ENCODE measurements at regions not wholly inside any gene's neighbourhood (a gene's known extent, or its start where the extent isn't known, plus 50 kb on each side); places are given as distances from the start of the nearest gene placed in this dataset.

GRCh38 chr12:46506961-46507360 is 134.4 kb upstream of the SLC38A2 start:
- DNase-seq (ENCODE audit: low read depth): no peak
- no peak for TF ChIP-seq CTCF (IDR thresholded peaks at IDR 0.05; ENCODE audit: insufficient read depth, low read length, poor library complexity, severe bottlenecking)
- H3K4me3 ChIP-seq (ENCODE audit: low read depth, low read length): no peak overlapping the region
- no peaks in the 10 kb centered on the region for H3K27me3 ChIP-seq (ENCODE audit: control insufficient read depth, insufficient read depth, low read length)
- no peaks in the 10 kb centered on the region for H3K36me3 ChIP-seq (ENCODE audit: control insufficient read depth, insufficient read depth, low read length)

GRCh38 chr12:46506198-46506597 is 133.6 kb upstream of the SLC38A2 start:
- H3K4me3 ChIP-seq (ENCODE audit: low read depth, low read length): no peak overlapping the region
- no peaks in the 10 kb centered on the region for H3K36me3 ChIP-seq (ENCODE audit: control insufficient read depth, insufficient read depth, low read length)
- DNase-seq (ENCODE audit: low read depth): no peak
- no peak for TF ChIP-seq CTCF (IDR thresholded peaks at IDR 0.05; ENCODE audit: insufficient read depth, low read length, poor library complexity, severe bottlenecking)
- H3K27me3 ChIP-seq (ENCODE audit: control insufficient read depth, insufficient read depth, low read length): no peaks in the 10 kb centered on the region

GRCh38 chr12:46504494-46504893 is 131.9 kb upstream of the SLC38A2 start:
- DNase-seq (ENCODE audit: low read depth): no peak
- Histone ChIP-seq H3K36me3 (ENCODE audit: control insufficient read depth, insufficient read depth, low read length) (no peaks in the 10 kb centered on the region), H3K27me3 (ENCODE audit: control insufficient read depth, insufficient read depth, low read length) (no peaks in the 10 kb centered on the region), H3K4me3 (ENCODE audit: low read depth, low read length) (no peak overlapping the region)
- TF ChIP-seq CTCF (IDR thresholded peaks at IDR 0.05; ENCODE audit: insufficient read depth, low read length, poor library complexity, severe bottlenecking): no peak

- Histone ChIP-seq H3K36me3 (ENCODE audit: control insufficient read depth, insufficient read depth, low read length) (no peaks in the 10 kb centered on the region), H3K4me3 (ENCODE audit: low read depth, low read length) (no peak overlapping the region), H3K27me3 (ENCODE audit: control insufficient read depth, insufficient read depth, low read length) (no peaks in the 10 kb centered on the region)
- no peak for TF ChIP-seq CTCF (IDR thresholded peaks at IDR 0.05; ENCODE audit: insufficient read depth, low read length, poor library complexity, severe bottlenecking)
- DNase-seq (ENCODE audit: low read depth): no peak
These were observed 131.1 kb upstream of the SLC38A2 start for GRCh38 chr12:46503637-46504175.

GRCh38 chr12:46500673-46501072 is 128.1 kb upstream of the SLC38A2 start:
- DNase-seq (ENCODE audit: low read depth): no peak
- H3K27me3 ChIP-seq (ENCODE audit: control insufficient read depth, insufficient read depth, low read length): no peaks in the 10 kb centered on the region
- H3K36me3 ChIP-seq (ENCODE audit: control insufficient read depth, insufficient read depth, low read length): no peaks in the 10 kb centered on the region
- no peak overlapping the region for H3K4me3 ChIP-seq (ENCODE audit: low read depth, low read length)
- no peak for TF ChIP-seq CTCF (IDR thresholded peaks at IDR 0.05; ENCODE audit: insufficient read depth, low read length, poor library complexity, severe bottlenecking)

GRCh38 chr12:46499901-46500300 is 127.3 kb upstream of the SLC38A2 start:
- Histone ChIP-seq H3K4me3 (ENCODE audit: low read depth, low read length) (no peak overlapping the region), H3K27me3 (ENCODE audit: control insufficient read depth, insufficient read depth, low read length) (no peaks in the 10 kb centered on the region), H3K36me3 (ENCODE audit: control insufficient read depth, insufficient read depth, low read length) (no peaks in the 10 kb centered on the region)
- no peak for TF ChIP-seq CTCF (IDR thresholded peaks at IDR 0.05; ENCODE audit: insufficient read depth, low read length, poor library complexity, severe bottlenecking)
- DNase-seq (ENCODE audit: low read depth): no peak

All from kidney epithelial cell (primary cell).